ENCODE measurements at regions not wholly inside any gene's neighbourhood (a gene's known extent, or its start where the extent isn't known, plus 50 kb on each side); places are given as distances from the start of the nearest gene placed in this dataset.

DNA sequence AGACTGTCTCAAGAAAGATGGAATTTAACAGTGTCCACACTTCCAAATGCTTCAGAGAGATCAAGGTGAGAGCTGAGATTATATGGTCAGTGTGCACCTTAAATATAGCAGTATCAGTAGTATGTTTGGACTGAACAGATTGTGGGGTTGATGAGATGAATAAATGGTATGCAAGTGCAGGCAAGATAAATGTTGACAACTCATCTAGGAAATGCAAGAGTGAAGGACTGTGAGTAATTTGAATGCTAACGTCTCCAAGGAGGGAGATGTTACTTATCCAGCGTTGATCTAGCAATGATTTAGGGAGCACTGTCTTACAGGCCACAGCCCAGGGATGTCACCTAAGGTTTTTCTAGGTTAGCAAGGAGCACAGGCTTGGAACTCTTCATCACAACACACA is 170.7 kb upstream of the GALNT2 start:
- DNase-seq (ENCODE audit: extremely low read depth, low read depth), result no peak
- TF ChIP-seq, protein P1, sequence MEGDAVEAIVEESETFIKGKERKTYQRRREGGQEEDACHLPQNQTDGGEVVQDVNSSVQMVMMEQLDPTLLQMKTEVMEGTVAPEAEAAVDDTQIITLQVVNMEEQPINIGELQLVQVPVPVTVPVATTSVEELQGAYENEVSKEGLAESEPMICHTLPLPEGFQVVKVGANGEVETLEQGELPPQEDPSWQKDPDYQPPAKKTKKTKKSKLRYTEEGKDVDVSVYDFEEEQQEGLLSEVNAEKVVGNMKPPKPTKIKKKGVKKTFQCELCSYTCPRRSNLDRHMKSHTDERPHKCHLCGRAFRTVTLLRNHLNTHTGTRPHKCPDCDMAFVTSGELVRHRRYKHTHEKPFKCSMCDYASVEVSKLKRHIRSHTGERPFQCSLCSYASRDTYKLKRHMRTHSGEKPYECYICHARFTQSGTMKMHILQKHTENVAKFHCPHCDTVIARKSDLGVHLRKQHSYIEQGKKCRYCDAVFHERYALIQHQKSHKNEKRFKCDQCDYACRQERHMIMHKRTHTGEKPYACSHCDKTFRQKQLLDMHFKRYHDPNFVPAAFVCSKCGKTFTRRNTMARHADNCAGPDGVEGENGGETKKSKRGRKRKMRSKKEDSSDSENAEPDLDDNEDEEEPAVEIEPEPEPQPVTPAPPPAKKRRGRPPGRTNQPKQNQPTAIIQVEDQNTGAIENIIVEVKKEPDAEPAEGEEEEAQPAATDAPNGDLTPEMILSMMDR (IDR thresholded peaks at IDR 0.05; ENCODE audit: low read depth, low read length), result no peak

DNA sequence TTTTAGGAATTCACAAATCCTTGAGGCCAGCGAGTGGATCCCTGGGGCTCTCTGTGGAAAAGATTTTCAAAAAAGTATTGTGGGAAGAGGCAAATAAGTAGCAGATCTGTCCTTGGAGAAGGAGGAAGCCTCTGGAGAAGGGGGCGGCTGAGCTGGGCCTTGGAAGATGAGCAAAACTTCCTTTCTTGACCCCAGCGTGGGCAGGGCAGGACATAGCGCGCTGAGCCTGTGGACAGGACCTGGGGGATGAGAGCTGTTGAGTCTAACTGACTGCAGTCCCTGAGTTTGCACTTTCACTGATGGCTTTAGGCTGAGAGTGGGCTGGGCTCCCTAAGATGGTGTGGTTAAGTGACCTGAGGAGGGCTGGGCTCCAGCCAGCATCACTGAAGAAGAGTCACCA is 170.2 kb upstream of the GALNT2 start:
- TF ChIP-seq, protein P1 (IDR thresholded peaks at IDR 0.05; ENCODE audit: low read depth, low read length), result no peak
- no peak for DNase-seq (ENCODE audit: extremely low read depth, low read depth)

DNA sequence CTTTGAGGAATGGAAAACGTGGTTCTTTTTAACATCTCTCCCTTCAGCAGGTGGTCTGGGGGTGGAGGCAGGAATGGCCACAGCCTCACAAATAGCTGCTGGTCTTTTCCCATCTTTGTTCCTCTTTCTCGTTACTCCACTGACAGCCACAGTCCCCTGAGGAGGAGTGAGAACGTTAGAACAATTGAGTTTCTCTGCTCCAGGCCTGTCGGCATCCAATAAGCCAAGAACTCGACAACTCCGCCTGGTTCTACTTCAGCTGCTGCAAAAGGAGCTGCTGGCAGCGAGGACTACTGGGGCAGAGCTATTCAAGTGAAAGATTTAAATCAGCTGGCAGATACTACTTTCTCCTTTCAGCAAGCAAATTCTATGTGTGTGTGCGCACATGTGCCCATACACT is 169.5 kb upstream of the GALNT2 start:
- TF ChIP-seq, protein P1 (IDR thresholded peaks at IDR 0.05; ENCODE audit: low read depth, low read length), result no peak
- DNase-seq (ENCODE audit: extremely low read depth, low read depth), result no peak

DNA sequence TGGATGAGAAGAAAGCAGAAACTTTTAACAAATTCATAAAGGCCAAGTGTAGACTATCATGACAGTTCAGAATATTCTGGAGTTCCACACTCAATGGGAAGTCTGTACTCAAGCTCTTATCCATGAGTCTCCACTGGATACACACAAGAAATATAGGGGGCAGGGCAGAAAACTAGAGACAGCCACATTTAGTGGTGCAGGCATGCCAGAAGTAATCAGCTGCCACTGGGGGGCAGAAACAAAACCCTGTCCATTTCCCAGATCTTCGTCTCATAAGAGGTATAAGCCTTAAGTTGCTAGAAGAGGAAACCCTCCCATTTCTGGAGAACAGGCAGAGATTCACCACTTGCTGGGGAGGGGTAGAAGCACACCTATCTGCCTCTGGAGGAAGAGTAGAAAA is 166.8 kb upstream of the GALNT2 start:
- TF ChIP-seq, protein P1 (IDR thresholded peaks at IDR 0.05; ENCODE audit: low read depth, low read length), result no peak
- DNase-seq (ENCODE audit: extremely low read depth, low read depth), result no peak

DNA sequence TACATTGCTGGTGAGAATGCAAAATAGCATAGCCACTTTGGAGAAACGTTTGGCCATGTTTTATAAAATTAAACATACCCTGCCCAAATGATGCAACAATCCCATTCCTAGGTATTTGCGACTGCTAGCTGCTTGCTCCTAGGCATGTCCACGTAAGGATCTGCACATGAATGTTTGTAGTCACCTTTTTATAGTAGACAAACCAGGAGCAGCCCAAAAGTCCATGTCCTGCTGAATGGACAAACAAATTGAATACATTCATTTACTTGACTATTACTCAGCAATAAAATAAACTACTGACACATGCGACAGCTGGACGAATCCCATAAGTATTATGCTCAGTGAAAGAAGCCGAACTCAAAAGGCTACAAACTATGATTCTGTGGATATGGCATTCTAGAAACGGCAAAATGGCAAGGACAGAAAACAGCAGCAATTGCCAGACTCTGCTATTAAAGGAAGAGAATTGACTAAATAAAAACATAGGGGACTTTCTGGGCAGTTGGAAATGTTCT is 161.9 kb upstream of the GALNT2 start:
- no peak for DNase-seq (ENCODE audit: extremely low read depth, low read depth)
- TF ChIP-seq, protein P1 (IDR thresholded peaks at IDR 0.05; ENCODE audit: low read depth, low read length), result no peak

DNA sequence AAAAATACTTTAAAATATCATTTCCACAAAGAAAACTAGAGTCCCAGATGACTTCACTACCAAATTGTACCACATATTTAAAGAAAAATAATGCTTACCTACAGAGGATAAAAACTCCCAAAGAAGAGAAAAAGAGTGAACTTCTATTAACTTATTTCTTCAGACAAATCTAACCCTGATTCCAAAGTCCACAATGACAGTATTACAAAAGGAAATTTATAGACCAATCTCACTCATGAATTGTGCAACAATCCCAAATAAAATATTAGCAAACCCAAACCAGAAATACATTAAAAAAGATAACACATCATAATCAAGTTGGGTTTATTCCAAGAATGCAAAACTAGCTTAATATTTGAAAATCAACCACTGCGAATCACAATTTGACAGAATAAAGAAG is 161.4 kb upstream of the GALNT2 start:
- DNase-seq (ENCODE audit: extremely low read depth, low read depth), result no peak
- TF ChIP-seq, protein P1 (IDR thresholded peaks at IDR 0.05; ENCODE audit: low read depth, low read length), result no peak

DNA sequence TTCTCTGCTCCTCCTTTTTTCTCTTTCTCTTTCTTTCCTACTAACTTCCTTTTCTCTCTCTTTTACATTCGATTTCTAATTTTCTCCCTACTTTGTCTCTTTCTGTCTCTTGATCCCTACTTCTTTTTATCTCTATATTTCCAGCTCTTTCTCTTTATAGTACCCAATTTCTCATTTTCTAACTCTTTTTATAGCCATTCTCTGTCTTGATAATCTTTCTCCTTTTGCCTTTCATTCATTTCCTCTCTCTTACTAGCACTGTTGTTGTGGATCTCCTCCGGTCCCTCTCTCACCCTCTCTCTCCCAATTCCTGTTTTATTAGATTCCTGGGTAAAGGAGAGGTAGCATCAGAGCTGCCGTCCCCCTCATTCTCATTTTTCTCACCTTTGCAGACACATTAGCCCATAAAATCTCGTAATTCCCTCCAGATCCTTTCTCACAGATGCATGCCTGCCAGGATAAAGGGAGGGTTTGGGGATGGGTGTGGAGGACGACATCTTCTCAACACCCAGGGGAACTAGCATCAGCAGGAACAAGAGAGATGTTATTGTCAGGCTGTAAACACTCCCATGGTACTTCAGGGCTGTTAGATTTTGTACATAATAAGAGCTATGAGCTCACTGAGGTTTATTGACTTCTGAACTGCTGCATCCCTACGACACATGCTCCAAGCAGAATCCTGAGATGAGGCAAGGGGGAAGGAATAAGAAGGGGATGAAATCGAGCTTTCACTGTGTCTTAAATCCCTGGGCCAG is 159.0 kb upstream of the GALNT2 start:
- DNase-seq (ENCODE audit: extremely low read depth, low read depth), result no peak
- TF ChIP-seq, protein P1 (IDR thresholded peaks at IDR 0.05; ENCODE audit: low read depth, low read length), result no peak
